Mesenchymal stem cell (in vitro differentiated cells and primary cell): ENCODE measurements at regions not wholly inside any gene's neighbourhood (a gene's known extent, or its start where the extent isn't known, plus 50 kb on each side); places are given as distances from the start of the nearest gene placed in this dataset.

Experiments used
- DNase-seq: peaks from one replicate; pipeline ENCODE4 v3.0.0-alpha.2; 2013
- H2AFZ ChIP-seq: one replicate; pipeline ENCODE4 v1.6.1; 2013; ENCODE audit warnings: low read depth, mild to moderate bottlenecking, control low read depth, inconsistent platforms, low read length, moderate library complexity
- H2AK5ac ChIP-seq: 2 replicates; pipeline ENCODE4 v1.6.1; 2013; ENCODE audit warnings: low read length, moderate library complexity, mild to moderate bottlenecking, inconsistent platforms; ENCODE audit not compliant: severe bottlenecking
- H2BK120ac ChIP-seq: one replicate; pipeline ENCODE4 v1.6.1; 2013; ENCODE audit warnings: low read depth, mild to moderate bottlenecking, inconsistent platforms, low read length, moderate library complexity
- H2BK12ac ChIP-seq, 2 experiments: one replicate each; pipeline ENCODE4 v1.6.1; 2013; ENCODE audit warnings: inconsistent platforms in 2 of 2, low read length in 2 of 2, mild to moderate bottlenecking in 2 of 2, moderate library complexity in 2 of 2, control low read depth in 1 of 2
- H2BK15ac ChIP-seq: one replicate; pipeline ENCODE4 v1.6.1; 2013; ENCODE audit warnings: mild to moderate bottlenecking, low read depth, inconsistent platforms; ENCODE audit not compliant: poor library complexity, severe bottlenecking
- H2BK5ac ChIP-seq: 2 replicates; pipeline ENCODE4 v1.6.1; 2013; ENCODE audit warnings: low read depth, mild to moderate bottlenecking, low read length, control low read depth, inconsistent platforms; ENCODE audit not compliant: poor library complexity, severe bottlenecking
- H3K14ac ChIP-seq, 2 experiments: one replicate each; pipeline ENCODE4 v1.6.1; 2013; ENCODE audit warnings: inconsistent platforms in 2 of 2, low read length in 2 of 2, control low read depth in 1 of 2, mild to moderate bottlenecking in 1 of 2, moderate library complexity in 1 of 2
- H3K18ac ChIP-seq, 2 experiments: one replicate each; pipeline ENCODE4 v1.6.1; 2013; ENCODE audit warnings: inconsistent platforms in 2 of 2, low read length in 2 of 2, control low read depth in 1 of 2, low read depth in 1 of 2, mild to moderate bottlenecking in 1 of 2
- H3K23ac ChIP-seq, 2 experiments: one replicate each; pipeline ENCODE4 v1.6.1; 2013; ENCODE audit warnings: inconsistent platforms in 2 of 2, low read length in 2 of 2, mild to moderate bottlenecking in 2 of 2, moderate library complexity in 2 of 2, control low read depth in 1 of 2
- H3K27ac ChIP-seq: 2 replicates; pipeline ENCODE4 v1.5.1; 2013; ENCODE audit warnings: mild to moderate bottlenecking, moderate library complexity, low read length, control low read depth, inconsistent platforms; ENCODE audit not compliant: poor library complexity, severe bottlenecking
- H3K27me3 ChIP-seq, 2 experiments: 2 replicates each; pipeline versions ENCODE4 v1.6.1 to v1.7.0; 2013; ENCODE audit warnings: low read length in 2 of 2, mild to moderate bottlenecking in 2 of 2, moderate library complexity in 2 of 2, control low read depth in 1 of 2, inconsistent platforms in 1 of 2; ENCODE audit not compliant: control insufficient read depth in 1 of 2, insufficient read depth in 1 of 2
- H3K36me3 ChIP-seq, 2 experiments: 2 replicates each; pipeline versions ENCODE4 v1.6.1 to v1.7.0; 2013; ENCODE audit warnings: low read length in 2 of 2, control low read depth in 1 of 2, inconsistent platforms in 1 of 2, low read depth in 1 of 2, mild to moderate bottlenecking in 1 of 2; ENCODE audit not compliant: insufficient read depth in 2 of 2, control insufficient read depth in 1 of 2
- H3K4ac ChIP-seq, 2 experiments: one replicate each; pipeline ENCODE4 v1.6.1; 2013; ENCODE audit warnings: inconsistent platforms in 2 of 2, low read length in 2 of 2, mild to moderate bottlenecking in 2 of 2, moderate library complexity in 2 of 2, control low read depth in 1 of 2, low read depth in 1 of 2
- H3K4me1 ChIP-seq: 2 replicates; pipeline ENCODE4 v1.6.1; 2013; ENCODE audit warnings: low read depth, low read length, control low read depth; ENCODE audit not compliant: control insufficient read depth, insufficient read depth
- H3K4me2 ChIP-seq: 2 replicates; pipeline ENCODE4 v1.6.1; 2013; ENCODE audit warnings: low read length, mild to moderate bottlenecking, inconsistent platforms; ENCODE audit not compliant: poor library complexity, severe bottlenecking
- H3K4me3 ChIP-seq, 2 experiments: 2 replicates each; pipeline versions ENCODE4 v1.5.1 to v1.7.0; 2013; ENCODE audit warnings: low read length in 2 of 2, mild to moderate bottlenecking in 2 of 2, control low read depth in 1 of 2, low read depth in 1 of 2; ENCODE audit not compliant: insufficient read depth in 1 of 2
- H3K79me1 ChIP-seq: replicated peaks from 2 replicates; pipeline ENCODE4 v1.6.1; 2013; ENCODE audit warnings: mild to moderate bottlenecking, control low read depth, low read length, inconsistent platforms; ENCODE audit not compliant: poor library complexity, severe bottlenecking
- H3K9ac ChIP-seq: 2 replicates; pipeline ENCODE4 v1.7.0; 2013; ENCODE audit warnings: mild to moderate bottlenecking, low read length, moderate library complexity
- H3K9me3 ChIP-seq: 2 replicates; pipeline ENCODE4 v1.7.0; 2013; ENCODE audit warnings: mild to moderate bottlenecking, low read length; ENCODE audit not compliant: control insufficient read depth
- H4K8ac ChIP-seq: one replicate; pipeline ENCODE4 v1.6.1; 2013; ENCODE audit warnings: inconsistent platforms, mild to moderate bottlenecking, low read length, moderate library complexity
- H4K91ac ChIP-seq: one replicate; pipeline ENCODE4 v1.6.1; 2013; ENCODE audit warnings: mild to moderate bottlenecking, low read length, inconsistent platforms
- WGBS: methylation state at CpG from one replicate; pipeline ENCODE4 v1.1.7; 2013; ENCODE audit warnings: mixed read lengths; 5-methylcytosine and 5-hydroxymethylcytosine counted together

GRCh38 chr3:160115387-160115786, 109.8 kb upstream of the C3orf80 start:
- Histone ChIP-seq H3K4me1 (no peaks in the 10 kb centered on the region), H3K23ac (no peak overlapping the region), H3K36me3 (no peaks in the 10 kb centered on the region), H3K79me1 (no peaks in the 10 kb centered on the region), H3K9me3 (no peaks in the 10 kb centered on the region), H2BK12ac (no peak overlapping the region), H2BK15ac (no peak overlapping the region), H3K4ac (no peak overlapping the region), H2BK5ac (no peak overlapping the region), H3K27ac (no peak overlapping the region), H3K4me3 (no peak overlapping the region), H3K14ac (no peak overlapping the region), H2BK120ac (no peak overlapping the region), H3K4me2 (no peak overlapping the region), H2AK5ac (no peak overlapping the region), H2AFZ (no peak overlapping the region), H3K9ac (no peak overlapping the region), H4K8ac (peak overlapping the region; percentile 17), H3K18ac (no peak overlapping the region), H4K91ac (no peak overlapping the region), H3K27me3 (peaks cover 18 to 23% of the 10 kb centered on the region in 2 experiments)
- 72% methylated on average over 2 of the region's 2 CpGs for WGBS
- no peak for DNase-seq

- no peak for DNase-seq
- no peak overlapping the region for H4K91ac ChIP-seq
- H3K4ac ChIP-seq = no peak overlapping the region
- H2BK15ac ChIP-seq = no peak overlapping the region
- H2BK12ac ChIP-seq = no peak overlapping the region
- no peak overlapping the region for H2AK5ac ChIP-seq
- H3K79me1 ChIP-seq = no peaks in the 10 kb centered on the region
- H3K27ac ChIP-seq = no peak overlapping the region
- no peaks in the 10 kb centered on the region for H3K4me1 ChIP-seq
- H3K9me3 ChIP-seq = no peaks in the 10 kb centered on the region
- H3K14ac ChIP-seq = no peak overlapping the region
- no peak overlapping the region for H3K4me3 ChIP-seq
- H3K4me2 ChIP-seq = no peak overlapping the region
- H2BK5ac ChIP-seq = no peak overlapping the region
- H2BK120ac ChIP-seq = no peak overlapping the region
- H2AFZ ChIP-seq = no peak overlapping the region
- H3K36me3 ChIP-seq = no peaks in the 10 kb centered on the region
- H3K18ac ChIP-seq = no peak overlapping the region
- H3K9ac ChIP-seq = no peak overlapping the region
- H4K8ac ChIP-seq = no peak overlapping the region
- no peak overlapping the region for H3K23ac ChIP-seq
- no peaks in the 10 kb centered on the region for H3K27me3 ChIP-seq
Measured at GRCh38 chr3:160124224-160124623, 101.0 kb upstream of the C3orf80 start.

GRCh38 chr3:160125258-160125657, 100.0 kb upstream of the C3orf80 start:
- Histone ChIP-seq H4K8ac (no peak overlapping the region), H2BK120ac (no peak overlapping the region), H3K27ac (no peak overlapping the region), H3K9me3 (no peaks in the 10 kb centered on the region), H4K91ac (no peak overlapping the region), H3K14ac (no peak overlapping the region), H3K9ac (no peak overlapping the region), H3K4me2 (no peak overlapping the region), H3K27me3 (no peaks in the 10 kb centered on the region), H2BK15ac (no peak overlapping the region), H2AFZ (no peak overlapping the region), H3K18ac (no peak overlapping the region), H3K23ac (no peak overlapping the region), H3K4ac (no peak overlapping the region), H3K4me1 (peaks cover 3% of the 10 kb centered on the region), H2BK12ac (no peak overlapping the region), H3K79me1 (no peaks in the 10 kb centered on the region), H2BK5ac (no peak overlapping the region), H3K4me3 (no peak overlapping the region), H2AK5ac (no peak overlapping the region), H3K36me3 (no peaks in the 10 kb centered on the region)
- DNase-seq = no peak
- WGBS = no CpG with 5 or more reads among the region's 2 CpGs

- Histone ChIP-seq H2BK120ac (no peak overlapping the region), H3K4me1 (peaks cover 3% of the 10 kb centered on the region), H3K4me2 (no peak overlapping the region), H3K79me1 (no peaks in the 10 kb centered on the region), H3K27ac (no peak overlapping the region), H3K4ac (no peak overlapping the region), H2BK12ac (no peak overlapping the region), H3K23ac (no peak overlapping the region), H3K18ac (no peak overlapping the region), H2BK15ac (no peak overlapping the region), H2AFZ (no peak overlapping the region), H2AK5ac (no peak overlapping the region), H3K9me3 (no peaks in the 10 kb centered on the region), H4K8ac (no peak overlapping the region), H4K91ac (no peak overlapping the region), H3K9ac (no peak overlapping the region), H2BK5ac (no peak overlapping the region), H3K4me3 (no peak overlapping the region), H3K36me3 (no peaks in the 10 kb centered on the region), H3K27me3 (no peaks in the 10 kb centered on the region), H3K14ac (no peak overlapping the region)
- 84% methylated on average over 4 of the region's 4 CpGs for WGBS
- no peak for DNase-seq
Measured at GRCh38 chr3:160126051-160126450, 99.2 kb upstream of the C3orf80 start.
